GM12878 (cell line): ENCODE measurements at regions not wholly inside any gene's neighbourhood (a gene's known extent, or its start where the extent isn't known, plus 50 kb on each side); places are given as distances from the start of the nearest gene placed in this dataset.

Experiments
- BRCA1 ChIP-seq: IDR thresholded peaks from 2 replicates; pipeline ENCODE4 v1.6.1; 2011; ENCODE audit warnings: low read depth, low read length, improper control_type of control experiment
- CEBPB ChIP-seq, 2 experiments: fragments of 150-350 bp in 1 of 2; IDR thresholded peaks; 2 replicates each; pipeline ENCODE4 v1.6.1; 2012 to 2014; ENCODE audit warnings: low read depth in 2 of 2, low read length in 2 of 2, borderline replicate concordance in 1 of 2, inconsistent platforms in 1 of 2
- CREM ChIP-seq: IDR thresholded peaks from 2 replicates; pipeline ENCODE4 v1.6.1; 2014; ENCODE audit warnings: antibody characterized with exemption, low read depth
- EP300 ChIP-seq, 2 experiments: fragments of 150-350 bp in 1 of 2; IDR thresholded peaks; 2 replicates each; pipeline ENCODE4 v1.6.1; 2011 to 2012; ENCODE audit warnings: low read depth in 2 of 2, low read length in 2 of 2, borderline replicate concordance in 1 of 2, improper control_type of control experiment in 1 of 2, inconsistent platforms in 1 of 2; ENCODE audit not compliant: control insufficient read depth in 1 of 2
- ETV6 ChIP-seq, 2 experiments: fragments of 450-650 bp in 1 of 2; IDR thresholded peaks in 1 of 2; conservative IDR thresholded peaks in 1 of 2; 2 replicates each; pipeline ENCODE4 v1.6.1; 2014; ENCODE audit warnings: antibody characterized with exemption in 1 of 2, borderline replicate concordance in 1 of 2, low read depth in 1 of 2, mild to moderate bottlenecking in 1 of 2, moderate library complexity in 1 of 2
- IKZF2 ChIP-seq, 2 experiments: fragments of 450-650 bp; IDR thresholded peaks; 2 replicates each; pipeline ENCODE4 v1.6.1; 2017; ENCODE audit warnings: mild to moderate bottlenecking in 2 of 2, moderate library complexity in 2 of 2
- JUNB ChIP-seq: IDR thresholded peaks from 2 replicates; pipeline ENCODE4 v1.6.1; 2016; ENCODE audit warnings: antibody characterized with exemption, mild to moderate bottlenecking
- KDM1A ChIP-seq: fragments of 200-600 bp; sonication (generic); IDR thresholded peaks from 2 replicates; pipeline ENCODE4 v1.6.1; 2016; ENCODE audit warnings: borderline replicate concordance
- MYB ChIP-seq: fragments of 150-350 bp; IDR thresholded peaks from 2 replicates; pipeline ENCODE4 v1.6.1; 2014; ENCODE audit warnings: mild to moderate bottlenecking, low read depth, low read length, borderline replicate concordance
- NFIC ChIP-seq: IDR thresholded peaks from 2 replicates; pipeline ENCODE4 v1.6.1; 2012; ENCODE audit warnings: low read depth, mild to moderate bottlenecking, inconsistent platforms, low read length, moderate library complexity
- NFYB ChIP-seq: IDR thresholded peaks from 2 replicates; pipeline ENCODE4 v1.6.1; 2011; ENCODE audit warnings: low read depth, mild to moderate bottlenecking, low read length, improper control_type of control experiment, moderate library complexity; ENCODE audit not compliant: insufficient read depth
- NR2F1 ChIP-seq: fragments of 450-650 bp; conservative IDR thresholded peaks from 2 replicates; pipeline ENCODE4 v1.6.1; 2017; ENCODE audit warnings: mild to moderate bottlenecking
- PAX5 ChIP-seq: IDR thresholded peaks from 2 replicates; pipeline ENCODE4 v1.6.1; 2011; ENCODE audit warnings: low read depth, low read length, borderline replicate concordance
- RUNX3 ChIP-seq: IDR thresholded peaks from 2 replicates; pipeline ENCODE4 v1.6.1; 2012; ENCODE audit warnings: low read length, inconsistent platforms
- SRF ChIP-seq, 2 experiments: IDR thresholded peaks; 2 replicates each; pipeline ENCODE4 v1.6.1; 2011; ENCODE audit warnings: low read depth in 2 of 2, low read length in 2 of 2, mild to moderate bottlenecking in 1 of 2, moderate library complexity in 1 of 2
- TARDBP ChIP-seq: IDR thresholded peaks from 2 replicates; pipeline ENCODE4 v1.6.1; 2016; ENCODE audit warnings: borderline replicate concordance
- ZNF207 ChIP-seq: fragments of 450-650 bp; IDR thresholded peaks from 2 replicates; pipeline ENCODE4 v1.6.1; 2014; ENCODE audit warnings: antibody characterized with exemption, mild to moderate bottlenecking, borderline replicate concordance
- ZNF24 ChIP-seq: fragments of 450-650 bp; IDR thresholded peaks from 2 replicates; pipeline ENCODE4 v1.6.1; 2017; ENCODE audit warnings: antibody characterized with exemption, mild to moderate bottlenecking
- ZNF622 ChIP-seq: fragments of 450-650 bp; IDR thresholded peaks from 2 replicates; pipeline ENCODE4 v1.6.1; 2017; ENCODE audit warnings: mild to moderate bottlenecking, inconsistent platforms
- TF ChIP-seq, protein P1 (sequence below): fragments of 450-650 bp; IDR thresholded peaks from 2 replicates; pipeline ENCODE4 v1.6.1; 2018; ENCODE audit warnings: borderline replicate concordance, mild to moderate bottlenecking; ENCODE audit not compliant: partially characterized antibody
- TF ChIP-seq, protein P2 (sequence below): fragments of 450-650 bp; IDR thresholded peaks from 2 replicates; pipeline ENCODE4 v1.6.1; 2016; ENCODE audit warnings: mild to moderate bottlenecking
- TF ChIP-seq, protein P3 (sequence below): IDR thresholded peaks from 2 replicates; pipeline ENCODE4 v1.6.1; 2011; ENCODE audit warnings: low read depth, low read length, improper control_type of control experiment, borderline replicate concordance
- TF ChIP-seq, protein P4 (sequence below): IDR thresholded peaks from 2 replicates; pipeline ENCODE4 v1.6.1; 2012; ENCODE audit warnings: low read length, inconsistent platforms
- TF ChIP-seq, protein P5 (sequence below): IDR thresholded peaks from 2 replicates; pipeline ENCODE4 v1.6.1; 2012; ENCODE audit warnings: low read depth, low read length, improper control_type of control experiment
- TF ChIP-seq, protein P6 (sequence below): IDR thresholded peaks from 2 replicates; pipeline ENCODE4 v1.6.1; 2011; ENCODE audit warnings: mild to moderate bottlenecking, low read depth, low read length, moderate library complexity; ENCODE audit not compliant: insufficient replicate concordance

DNA sequence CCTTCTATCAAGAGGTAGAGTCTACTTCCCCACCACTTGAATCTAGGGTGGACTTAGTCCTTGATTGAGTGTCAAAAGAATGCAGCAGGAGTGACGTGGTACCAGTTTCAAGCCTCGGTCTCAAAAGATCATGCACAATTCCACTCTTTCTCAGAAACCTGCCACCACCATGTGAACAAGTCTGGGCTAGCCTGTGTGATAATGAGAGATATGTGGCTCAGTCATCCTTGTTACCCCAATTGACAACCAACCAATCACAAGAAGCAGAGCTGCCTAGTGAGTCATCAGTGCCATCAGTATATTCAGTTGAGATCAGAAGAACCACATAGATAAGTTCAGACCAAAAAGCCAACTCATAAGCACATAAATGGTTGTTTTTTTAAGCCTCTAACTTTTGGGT lies 374.5 kb downstream of the IL20RB start (continued):
- TF ChIP-seq, protein P1, sequence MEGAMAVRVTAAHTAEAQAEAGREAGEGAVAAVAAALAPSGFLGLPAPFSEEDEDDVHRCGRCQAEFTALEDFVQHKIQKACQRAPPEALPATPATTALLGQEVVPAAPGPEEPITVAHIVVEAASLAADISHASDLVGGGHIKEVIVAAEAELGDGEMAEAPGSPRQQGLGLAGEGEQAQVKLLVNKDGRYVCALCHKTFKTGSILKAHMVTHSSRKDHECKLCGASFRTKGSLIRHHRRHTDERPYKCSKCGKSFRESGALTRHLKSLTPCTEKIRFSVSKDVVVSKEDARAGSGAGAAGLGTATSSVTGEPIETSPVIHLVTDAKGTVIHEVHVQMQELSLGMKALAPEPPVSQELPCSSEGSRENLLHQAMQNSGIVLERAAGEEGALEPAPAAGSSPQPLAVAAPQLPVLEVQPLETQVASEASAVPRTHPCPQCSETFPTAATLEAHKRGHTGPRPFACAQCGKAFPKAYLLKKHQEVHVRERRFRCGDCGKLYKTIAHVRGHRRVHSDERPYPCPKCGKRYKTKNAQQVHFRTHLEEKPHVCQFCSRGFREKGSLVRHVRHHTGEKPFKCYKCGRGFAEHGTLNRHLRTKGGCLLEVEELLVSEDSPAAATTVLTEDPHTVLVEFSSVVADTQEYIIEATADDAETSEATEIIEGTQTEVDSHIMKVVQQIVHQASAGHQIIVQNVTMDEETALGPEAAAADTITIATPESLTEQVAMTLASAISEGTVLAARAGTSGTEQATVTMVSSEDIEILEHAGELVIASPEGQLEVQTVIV: no peak
- TF ChIP-seq SRF (IDR thresholded peaks at IDR 0.05; ENCODE audit: low read depth in 2 of 2, low read length in 2 of 2) (no peak), NFIC (peak; percentile 28; the same call in 1 of the 2 replicates), ETV6 (conservative IDR thresholded peaks at IDR 0.05 in 1 of 2, IDR thresholded peaks at IDR 0.05 in 1 of 2; ENCODE audit: borderline replicate concordance in 1 of 2, low read depth in 1 of 2) (no peak), ZNF622 (no peak), IKZF2 (IDR thresholded peaks at IDR 0.05) (peak in 1 of 2 experiments; percentile 46; a peak in 1 of 4 replicates), NR2F1 (no peak), TARDBP (no peak), ZNF207 (no peak), MYB (no peak), NFYB (peak; percentile 57; the same call in 1 of the 2 replicates), RUNX3 (peak; percentile 63), CREM (peak; percentile 53; the same call in 1 of the 2 replicates), BRCA1 (no peak), ZNF24 (no peak), CEBPB (IDR thresholded peaks at IDR 0.05; ENCODE audit: borderline replicate concordance in 1 of 2, low read depth in 2 of 2, low read length in 2 of 2) (no peak), EP300 (IDR thresholded peaks at IDR 0.05; ENCODE audit: borderline replicate concordance in 1 of 2, control insufficient read depth in 1 of 2, low read depth in 2 of 2, low read length in 2 of 2) (no peak), PAX5 (no peak), JUNB (0 out of 2 replicates have a peak, but pooled peaks have one; percentile 36), KDM1A (no peak)
- TF ChIP-seq, protein P2, sequence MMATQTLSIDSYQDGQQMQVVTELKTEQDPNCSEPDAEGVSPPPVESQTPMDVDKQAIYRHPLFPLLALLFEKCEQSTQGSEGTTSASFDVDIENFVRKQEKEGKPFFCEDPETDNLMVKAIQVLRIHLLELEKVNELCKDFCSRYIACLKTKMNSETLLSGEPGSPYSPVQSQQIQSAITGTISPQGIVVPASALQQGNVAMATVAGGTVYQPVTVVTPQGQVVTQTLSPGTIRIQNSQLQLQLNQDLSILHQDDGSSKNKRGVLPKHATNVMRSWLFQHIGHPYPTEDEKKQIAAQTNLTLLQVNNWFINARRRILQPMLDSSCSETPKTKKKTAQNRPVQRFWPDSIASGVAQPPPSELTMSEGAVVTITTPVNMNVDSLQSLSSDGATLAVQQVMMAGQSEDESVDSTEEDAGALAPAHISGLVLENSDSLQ: no peak
- TF ChIP-seq, protein P3, sequence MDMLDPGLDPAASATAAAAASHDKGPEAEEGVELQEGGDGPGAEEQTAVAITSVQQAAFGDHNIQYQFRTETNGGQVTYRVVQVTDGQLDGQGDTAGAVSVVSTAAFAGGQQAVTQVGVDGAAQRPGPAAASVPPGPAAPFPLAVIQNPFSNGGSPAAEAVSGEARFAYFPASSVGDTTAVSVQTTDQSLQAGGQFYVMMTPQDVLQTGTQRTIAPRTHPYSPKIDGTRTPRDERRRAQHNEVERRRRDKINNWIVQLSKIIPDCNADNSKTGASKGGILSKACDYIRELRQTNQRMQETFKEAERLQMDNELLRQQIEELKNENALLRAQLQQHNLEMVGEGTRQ: no peak
- TF ChIP-seq, protein P4, sequence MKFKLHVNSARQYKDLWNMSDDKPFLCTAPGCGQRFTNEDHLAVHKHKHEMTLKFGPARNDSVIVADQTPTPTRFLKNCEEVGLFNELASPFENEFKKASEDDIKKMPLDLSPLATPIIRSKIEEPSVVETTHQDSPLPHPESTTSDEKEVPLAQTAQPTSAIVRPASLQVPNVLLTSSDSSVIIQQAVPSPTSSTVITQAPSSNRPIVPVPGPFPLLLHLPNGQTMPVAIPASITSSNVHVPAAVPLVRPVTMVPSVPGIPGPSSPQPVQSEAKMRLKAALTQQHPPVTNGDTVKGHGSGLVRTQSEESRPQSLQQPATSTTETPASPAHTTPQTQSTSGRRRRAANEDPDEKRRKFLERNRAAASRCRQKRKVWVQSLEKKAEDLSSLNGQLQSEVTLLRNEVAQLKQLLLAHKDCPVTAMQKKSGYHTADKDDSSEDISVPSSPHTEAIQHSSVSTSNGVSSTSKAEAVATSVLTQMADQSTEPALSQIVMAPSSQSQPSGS: peak; percentile 35; the same call in 1 of the 2 replicates
- TF ChIP-seq, protein P5, sequence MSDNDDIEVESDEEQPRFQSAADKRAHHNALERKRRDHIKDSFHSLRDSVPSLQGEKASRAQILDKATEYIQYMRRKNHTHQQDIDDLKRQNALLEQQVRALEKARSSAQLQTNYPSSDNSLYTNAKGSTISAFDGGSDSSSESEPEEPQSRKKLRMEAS: no peak
- TF ChIP-seq, protein P6, sequence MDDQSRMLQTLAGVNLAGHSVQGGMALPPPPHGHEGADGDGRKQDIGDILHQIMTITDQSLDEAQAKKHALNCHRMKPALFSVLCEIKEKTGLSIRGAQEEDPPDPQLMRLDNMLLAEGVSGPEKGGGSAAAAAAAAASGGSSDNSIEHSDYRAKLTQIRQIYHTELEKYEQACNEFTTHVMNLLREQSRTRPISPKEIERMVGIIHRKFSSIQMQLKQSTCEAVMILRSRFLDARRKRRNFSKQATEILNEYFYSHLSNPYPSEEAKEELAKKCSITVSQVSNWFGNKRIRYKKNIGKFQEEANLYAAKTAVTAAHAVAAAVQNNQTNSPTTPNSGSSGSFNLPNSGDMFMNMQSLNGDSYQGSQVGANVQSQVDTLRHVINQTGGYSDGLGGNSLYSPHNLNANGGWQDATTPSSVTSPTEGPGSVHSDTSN: no peak
